GM19452 (cell line): ENCODE measurements at regions not wholly inside any gene's neighbourhood (a gene's known extent, or its start where the extent isn't known, plus 50 kb on each side); places are given as distances from the start of the nearest gene placed in this dataset.

Experiments
- ATAC-seq: cut with Tn5 transposase; IDR thresholded peaks from one replicate; pipeline ENCODE4 v1.9.1; 2021; ENCODE audit not compliant: unreplicated experiment

- ATAC-seq, result no peak
Observed at GRCh38 chr9:71213633-71214032, 92.2 kb upstream of the TRPM3 start.

DNA sequence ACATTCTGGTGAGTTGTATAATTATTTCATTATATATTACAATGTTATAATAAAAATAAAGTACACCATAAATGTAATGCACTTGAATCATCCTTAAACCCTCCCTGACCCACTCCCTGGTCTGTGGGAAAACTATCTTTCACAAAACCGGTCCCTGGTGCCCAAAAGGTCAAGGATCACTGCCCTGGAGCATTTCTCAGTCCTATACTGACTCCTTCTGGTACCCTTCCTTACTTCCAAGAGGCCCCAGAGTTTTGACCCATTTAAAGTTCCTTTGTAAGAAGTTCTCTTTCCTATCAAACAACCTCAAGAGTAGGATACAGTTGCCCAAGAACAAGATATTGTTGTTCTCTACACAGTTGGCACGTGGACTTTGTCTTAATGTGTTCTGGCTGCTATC, 88.9 kb upstream of the TRPM3 start:
- no peak for ATAC-seq

DNA sequence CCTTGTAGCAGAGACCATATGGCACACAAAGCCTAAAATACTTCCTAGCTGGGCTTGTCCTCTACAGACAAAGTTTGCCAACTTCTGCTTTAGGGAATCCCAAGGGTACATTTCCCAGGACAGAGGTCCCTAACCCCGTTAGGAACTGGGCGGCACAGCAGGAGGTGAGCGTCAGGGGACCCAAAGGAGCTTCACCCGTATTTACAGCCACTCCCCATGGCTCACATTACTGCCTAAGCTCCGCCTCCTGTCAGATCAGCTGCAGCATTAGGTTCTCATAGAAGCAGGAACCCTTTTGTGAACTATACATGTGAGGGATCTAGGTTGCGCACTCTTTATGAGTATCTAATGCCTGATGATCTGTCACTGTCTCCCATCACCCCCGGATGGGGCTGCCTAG, 88.5 kb upstream of the TRPM3 start:
- no peak for ATAC-seq

DNA sequence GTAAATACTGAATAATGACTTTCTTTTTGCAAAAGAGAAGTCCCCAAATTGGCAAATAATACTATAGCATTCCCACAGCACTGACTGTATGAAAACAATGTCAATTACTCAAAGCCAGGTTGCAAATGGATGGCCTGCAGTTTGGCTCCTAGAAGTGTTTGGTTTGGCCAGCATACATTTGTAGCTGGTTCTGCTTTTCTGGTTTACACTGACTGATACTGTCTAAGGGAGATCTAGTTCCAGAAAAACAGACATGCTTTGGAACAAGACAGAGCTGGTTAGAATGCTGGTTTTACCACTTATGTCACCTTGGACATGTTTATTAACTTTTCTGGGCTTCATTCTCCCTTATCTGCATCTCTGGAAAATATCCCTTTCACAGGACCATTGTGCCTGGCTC, 81.5 kb upstream of the TRPM3 start:
- ATAC-seq, result no peak

GRCh38 chr9:71191708-71192107, 70.3 kb upstream of the TRPM3 start:
- ATAC-seq, result no peak

- ATAC-seq, result no peak
Observed at GRCh38 chr9:71183251-71183650, 61.8 kb upstream of the TRPM3 start.

DNA sequence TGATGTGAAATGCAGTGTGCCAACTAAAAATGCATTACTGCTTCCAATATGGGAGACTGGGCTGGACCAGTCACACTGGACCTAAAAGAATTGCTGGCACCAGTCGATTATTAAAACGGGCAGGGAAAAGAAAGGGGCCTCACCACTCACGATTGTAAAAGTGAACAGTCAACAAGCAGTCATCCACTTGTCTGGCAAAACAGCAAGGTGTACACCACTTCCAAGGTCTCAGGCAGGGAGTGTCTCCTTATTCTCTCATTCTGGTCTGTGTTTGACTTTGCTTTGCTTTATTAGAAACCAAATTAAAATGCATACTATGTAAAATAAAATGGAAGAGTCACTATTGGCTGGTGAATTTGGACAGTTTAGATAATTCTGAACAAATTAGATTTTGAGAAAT, 57.8 kb upstream of the TRPM3 start:
- ATAC-seq, result no peak

- ATAC-seq, result no peak
Observed at GRCh38 chr9:71177901-71178300, 56.5 kb upstream of the TRPM3 start.

DNA sequence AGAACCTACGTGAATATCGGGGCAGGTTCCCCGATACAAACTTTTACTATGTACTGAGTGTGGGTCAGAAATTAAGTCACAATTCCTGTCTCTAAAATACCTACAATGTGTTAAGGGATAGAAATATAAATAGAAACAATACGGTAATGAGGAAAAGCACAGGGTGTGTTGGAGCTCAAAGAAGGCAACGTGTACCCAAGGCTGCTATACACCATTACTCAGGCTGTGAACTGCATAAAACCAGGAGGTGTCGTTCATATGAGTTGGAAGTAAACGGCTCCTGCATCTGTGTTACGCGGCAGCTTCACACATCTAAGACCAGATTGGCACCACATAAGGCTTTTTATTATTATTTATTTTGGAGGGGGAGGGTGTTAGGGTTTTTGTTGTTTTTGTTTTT, 50.1 kb upstream of the TRPM3 start:
- no peak for ATAC-seq
